Central memory CD8-positive, alpha-beta T cell (primary cell): ENCODE measurements at regions not wholly inside any gene's neighbourhood (a gene's known extent, or its start where the extent isn't known, plus 50 kb on each side); places are given as distances from the start of the nearest gene placed in this dataset.

ENCODE experiments used
- ATAC-seq: fragments of 150-1000 bp; cut with Tn5 transposase; replicated peaks from 2 replicates; pipeline ENCODE4 v1.10.0; 2022; ENCODE audit warnings: mild to moderate bottlenecking, moderate FRiP score, moderate number of reproducible peaks; ENCODE audit not compliant: poor library complexity, severe bottlenecking; ENCODE audit errors: extremely low read depth
- DNase-seq, 2 donors: peaks; one replicate each; pipeline ENCODE4 v3.0.0; 2021; ENCODE audit warnings: low spot score in 2 of 2
- H3K27ac Mint-ChIP-seq: one replicate; pipeline ENCODE4 v1.8.0; 2022; ENCODE audit warnings: low read depth, mild to moderate bottlenecking, moderate library complexity, mixed read lengths
- H3K27me3 Mint-ChIP-seq: one replicate; pipeline ENCODE4 v1.8.0; 2022; ENCODE audit warnings: mixed read lengths
- H3K36me3 Mint-ChIP-seq: one replicate; pipeline ENCODE4 v1.8.0; 2022; ENCODE audit warnings: mild to moderate bottlenecking, moderate library complexity, mixed read lengths; ENCODE audit not compliant: insufficient read depth
- H3K4me1 Mint-ChIP-seq: one replicate; pipeline ENCODE4 v1.8.0; 2022; ENCODE audit warnings: mixed read lengths
- H3K4me3 Mint-ChIP-seq: one replicate; pipeline ENCODE4 v1.8.0; 2022; ENCODE audit warnings: mild to moderate bottlenecking, moderate library complexity, mixed read lengths
- H3K9me3 Mint-ChIP-seq: one replicate; pipeline ENCODE4 v1.8.0; 2022; ENCODE audit warnings: mixed read lengths

GRCh38 chr2:15074751-15075700 lies 442.5 kb downstream of the LRATD1 start:
- no peak overlapping the region for H3K4me3 Mint-ChIP-seq
- no peak for ATAC-seq
- H3K9me3 Mint-ChIP-seq, result no peaks in the 10 kb centered on the region
- H3K4me1 Mint-ChIP-seq, result no peaks in the 10 kb centered on the region
- peaks cover 10% of the 10 kb centered on the region for H3K27me3 Mint-ChIP-seq
- peaks cover 1% of the 10 kb centered on the region for H3K36me3 Mint-ChIP-seq
- no peak for DNase-seq
- H3K27ac Mint-ChIP-seq, result no peak overlapping the region

GRCh38 chr2:15076668-15077067 lies 444.2 kb downstream of the LRATD1 start:
- ATAC-seq (no peak), DNase-seq (no peak)
- Mint-ChIP-seq H3K27ac (no peak overlapping the region), H3K36me3 (peaks cover 1% of the 10 kb centered on the region), H3K4me3 (no peak overlapping the region), H3K4me1 (no peaks in the 10 kb centered on the region), H3K27me3 (peaks cover 15% of the 10 kb centered on the region), H3K9me3 (no peaks in the 10 kb centered on the region)

- no peak overlapping the region for H3K27ac Mint-ChIP-seq
- DNase-seq (no peak), ATAC-seq (no peak)
- H3K36me3 Mint-ChIP-seq, result no peaks in the 10 kb centered on the region
- H3K27me3 Mint-ChIP-seq, result peaks cover 19% of the 10 kb centered on the region
- H3K9me3 Mint-ChIP-seq, result no peaks in the 10 kb centered on the region
- no peaks in the 10 kb centered on the region for H3K4me1 Mint-ChIP-seq
- H3K4me3 Mint-ChIP-seq, result no peak overlapping the region
Measured at GRCh38 chr2:15081356-15081755, 448.8 kb downstream of the LRATD1 start.

GRCh38 chr2:15082105-15083058 lies 449.9 kb downstream of the LRATD1 start:
- Mint-ChIP-seq H3K9me3 (no peaks in the 10 kb centered on the region), H3K4me1 (no peaks in the 10 kb centered on the region), H3K4me3 (no peak overlapping the region), H3K36me3 (no peaks in the 10 kb centered on the region), H3K27me3 (peaks cover 19% of the 10 kb centered on the region), H3K27ac (no peak overlapping the region)
- ATAC-seq, result no peak
- no peak for DNase-seq

GRCh38 chr2:15084826-15085489 lies 452.4 kb downstream of the LRATD1 start:
- DNase-seq, result no peak
- no peaks in the 10 kb centered on the region for H3K9me3 Mint-ChIP-seq
- H3K27me3 Mint-ChIP-seq, result peaks cover 19% of the 10 kb centered on the region
- no peaks in the 10 kb centered on the region for H3K4me1 Mint-ChIP-seq
- H3K36me3 Mint-ChIP-seq, result no peaks in the 10 kb centered on the region
- ATAC-seq, result no peak
- H3K27ac Mint-ChIP-seq, result no peak overlapping the region
- H3K4me3 Mint-ChIP-seq, result no peak overlapping the region

- H3K9me3 Mint-ChIP-seq, result no peaks in the 10 kb centered on the region
- H3K27me3 Mint-ChIP-seq, result peaks cover 11% of the 10 kb centered on the region
- peaks cover 8% of the 10 kb centered on the region for H3K4me1 Mint-ChIP-seq
- no peak for DNase-seq
- no peak overlapping the region for H3K27ac Mint-ChIP-seq
- H3K4me3 Mint-ChIP-seq, result no peak overlapping the region
- ATAC-seq, result no peak
- H3K36me3 Mint-ChIP-seq, result no peaks in the 10 kb centered on the region
Measured at GRCh38 chr2:15092181-15092580, 459.7 kb downstream of the LRATD1 start.

- H3K27me3 Mint-ChIP-seq, result peaks cover 11% of the 10 kb centered on the region
- ATAC-seq (no peak), DNase-seq (no peak)
- H3K9me3 Mint-ChIP-seq, result no peaks in the 10 kb centered on the region
- H3K4me1 Mint-ChIP-seq, result peaks cover 9% of the 10 kb centered on the region
- no peaks in the 10 kb centered on the region for H3K36me3 Mint-ChIP-seq
- H3K4me3 Mint-ChIP-seq, result no peak overlapping the region
- H3K27ac Mint-ChIP-seq, result no peak overlapping the region
Measured at GRCh38 chr2:15092691-15093090, 460.2 kb downstream of the LRATD1 start.

- Mint-ChIP-seq H3K27me3 (peaks cover 11% of the 10 kb centered on the region), H3K9me3 (no peaks in the 10 kb centered on the region), H3K27ac (no peak overlapping the region), H3K4me1 (peaks cover 9% of the 10 kb centered on the region), H3K36me3 (no peaks in the 10 kb centered on the region), H3K4me3 (no peak overlapping the region)
- DNase-seq (no peak), ATAC-seq (no peak)
Measured at GRCh38 chr2:15094161-15094560, 461.6 kb downstream of the LRATD1 start.

GRCh38 chr2:15096873-15097272 lies 464.3 kb downstream of the NBAS start:
- Mint-ChIP-seq H3K27ac (no peak overlapping the region), H3K4me3 (no peak overlapping the region), H3K36me3 (no peaks in the 10 kb centered on the region), H3K9me3 (no peaks in the 10 kb centered on the region), H3K4me1 (peaks cover 9% of the 10 kb centered on the region), H3K27me3 (no peaks in the 10 kb centered on the region)
- ATAC-seq (peak; percentile 32), DNase-seq (no peak)

GRCh38 chr2:15107137-15107536 lies 454.0 kb downstream of the NBAS start:
- Mint-ChIP-seq H3K36me3 (peaks cover 3% of the 10 kb centered on the region), H3K27me3 (peaks cover 11% of the 10 kb centered on the region)

GRCh38 chr2:15111718-15112117 lies 449.4 kb downstream of the NBAS start:
- peaks cover 3% of the 10 kb centered on the region for H3K27me3 Mint-ChIP-seq
- DNase-seq (no peak), ATAC-seq (no peak)
- peaks cover 22% of the 10 kb centered on the region for H3K9me3 Mint-ChIP-seq
- H3K4me1 Mint-ChIP-seq, result no peaks in the 10 kb centered on the region
- peak overlapping the region; percentile 48 for H3K27ac Mint-ChIP-seq
- H3K4me3 Mint-ChIP-seq, result no peak overlapping the region
- H3K36me3 Mint-ChIP-seq, result peaks cover 4% of the 10 kb centered on the region

More at GRCh38 chr2:15107137-15107536, 454.0 kb downstream of the NBAS start:
- ATAC-seq, result no peak
- no peak for DNase-seq
- H3K9me3 Mint-ChIP-seq, result peaks cover 14% of the 10 kb centered on the region
- H3K4me3 Mint-ChIP-seq, result no peak overlapping the region
- H3K27ac Mint-ChIP-seq, result no peak overlapping the region
- no peaks in the 10 kb centered on the region for H3K4me1 Mint-ChIP-seq

GRCh38 chr2:15112216-15112615 lies 448.9 kb downstream of the NBAS start:
- ATAC-seq (no peak), DNase-seq (no peak)
- peaks cover 4% of the 10 kb centered on the region for H3K36me3 Mint-ChIP-seq
- H3K9me3 Mint-ChIP-seq, result peaks cover 22% of the 10 kb centered on the region
- H3K27me3 Mint-ChIP-seq, result no peaks in the 10 kb centered on the region
- peak overlapping the region; percentile 48 for H3K27ac Mint-ChIP-seq
- H3K4me1 Mint-ChIP-seq, result no peaks in the 10 kb centered on the region
- no peak overlapping the region for H3K4me3 Mint-ChIP-seq
